ENCODE measurements at regions not wholly inside any gene's neighbourhood (a gene's known extent, or its start where the extent isn't known, plus 50 kb on each side); places are given as distances from the start of the nearest gene placed in this dataset.

DNA sequence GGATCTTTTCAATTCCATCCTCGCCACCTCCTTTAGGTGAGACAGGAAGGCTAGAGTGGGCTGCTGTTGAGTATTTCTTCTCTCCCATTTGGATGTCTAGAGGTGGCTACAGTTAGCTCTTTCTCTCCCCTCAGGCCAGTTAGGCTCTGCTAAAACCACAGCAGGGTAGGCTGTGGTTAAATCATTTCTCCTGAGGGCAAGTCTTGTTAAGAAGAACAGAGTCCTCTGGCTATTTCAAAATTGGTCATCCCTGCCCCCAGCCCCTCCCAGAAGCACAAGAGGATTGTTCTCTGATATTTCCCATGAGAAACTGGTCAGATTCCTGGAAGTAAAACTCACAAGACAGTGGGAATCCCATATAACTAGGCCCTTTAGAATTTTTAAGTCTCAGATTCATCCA, 1359.5 kb downstream of the TECRL start:
- no peaks in the 10 kb centered on the region for H3K36me3 Mint-ChIP-seq (ENCODE audit: insufficient read depth, unreplicated experiment)
- no peak for DNase-seq
- BruUV-seq (replicated peaks) = no TSS peak
- H3K4me3 Mint-ChIP-seq (ENCODE audit: low read depth, unreplicated experiment) = no peak overlapping the region
- intact Hi-C loops (cut with micrococcal nuclease; ENCODE audit: unreplicated experiment) = no loop called here
- H3K4me1 Mint-ChIP-seq (ENCODE audit: low read depth, unreplicated experiment) = no peaks in the 10 kb centered on the region
- TF ChIP-seq CTCF (IDR thresholded peaks at IDR 0.05; ENCODE audit: unreplicated experiment) = no peak
- no peak overlapping the region for H3K27ac Mint-ChIP-seq (ENCODE audit: unreplicated experiment)
- no peaks in the 10 kb centered on the region for H3K27me3 Mint-ChIP-seq (ENCODE audit: unreplicated experiment)
- CTCF ChIA-PET = no interaction called here
- peaks cover 15% of the 10 kb centered on the region for H3K9me3 Mint-ChIP-seq (ENCODE audit: low read depth, unreplicated experiment)

DNA sequence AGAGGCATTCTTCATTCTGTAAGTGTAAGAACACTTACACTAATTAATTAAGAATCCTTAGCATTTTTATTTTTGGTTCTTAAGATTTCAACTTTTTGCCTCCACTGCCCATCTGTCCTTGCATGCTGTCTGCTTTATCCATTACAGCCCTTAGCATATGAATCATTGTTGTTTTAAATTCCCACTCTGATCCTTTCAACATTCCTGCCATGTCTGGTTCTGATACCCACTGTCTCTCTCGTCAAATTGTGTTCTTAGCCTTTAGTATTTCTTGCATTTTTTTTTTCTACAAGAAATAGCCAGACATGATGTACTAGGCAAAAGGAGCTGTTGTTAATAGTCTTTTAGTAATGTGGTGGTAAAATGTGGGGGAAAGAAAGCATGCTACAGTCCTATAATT, 1360.0 kb downstream of the TECRL start:
- no peak overlapping the region for H3K27ac Mint-ChIP-seq (ENCODE audit: unreplicated experiment)
- H3K4me1 Mint-ChIP-seq (ENCODE audit: low read depth, unreplicated experiment) = no peaks in the 10 kb centered on the region
- H3K4me3 Mint-ChIP-seq (ENCODE audit: low read depth, unreplicated experiment) = no peak overlapping the region
- H3K27me3 Mint-ChIP-seq (ENCODE audit: unreplicated experiment) = no peaks in the 10 kb centered on the region
- CTCF ChIA-PET = no interaction called here
- no TSS peak for BruUV-seq (replicated peaks)
- peaks cover 15% of the 10 kb centered on the region for H3K9me3 Mint-ChIP-seq (ENCODE audit: low read depth, unreplicated experiment)
- no peaks in the 10 kb centered on the region for H3K36me3 Mint-ChIP-seq (ENCODE audit: insufficient read depth, unreplicated experiment)
- intact Hi-C loops (cut with micrococcal nuclease; ENCODE audit: unreplicated experiment) = no loop called here
- DNase-seq = no peak
- TF ChIP-seq CTCF (IDR thresholded peaks at IDR 0.05; ENCODE audit: unreplicated experiment) = no peak

DNA sequence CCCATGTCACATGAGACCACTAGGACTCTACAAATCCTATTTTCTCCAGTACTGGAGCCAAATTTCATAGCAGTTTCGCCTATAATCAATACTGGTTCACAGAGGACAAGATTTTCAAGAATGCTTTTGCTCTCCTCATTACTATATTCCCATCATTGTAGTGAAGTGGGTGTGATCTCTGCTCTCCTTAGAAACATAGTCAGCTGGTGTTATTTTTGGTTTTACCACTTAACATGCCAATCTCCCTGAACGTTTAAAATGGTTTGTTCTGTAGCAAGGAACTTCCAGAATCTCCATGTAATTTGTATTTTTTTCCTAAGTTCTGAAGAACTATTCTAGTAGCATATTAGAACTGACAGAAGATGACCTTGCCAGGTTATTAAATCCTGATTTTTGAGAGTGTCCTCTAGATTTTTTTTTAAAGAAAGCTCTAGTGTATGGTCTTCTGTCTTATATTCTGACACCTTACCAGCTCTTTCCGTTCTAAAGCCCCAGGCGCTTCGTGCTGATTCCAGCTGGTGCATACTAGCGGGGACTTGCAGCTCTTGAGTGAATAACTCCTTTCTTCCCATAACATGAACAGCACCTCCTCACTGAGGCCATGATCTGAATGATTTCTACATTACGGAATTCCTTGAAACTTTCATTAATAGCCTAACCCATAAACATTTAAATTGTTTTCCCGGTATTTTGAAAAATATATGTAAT, 1372.9 kb downstream of the TECRL start:
- Mint-ChIP-seq H3K4me1 (ENCODE audit: low read depth, unreplicated experiment) (no peaks in the 10 kb centered on the region), H3K36me3 (ENCODE audit: insufficient read depth, unreplicated experiment) (no peaks in the 10 kb centered on the region), H3K4me3 (ENCODE audit: low read depth, unreplicated experiment) (no peak overlapping the region), H3K9me3 (ENCODE audit: low read depth, unreplicated experiment) (peaks cover 7% of the 10 kb centered on the region), H3K27me3 (ENCODE audit: unreplicated experiment) (no peaks in the 10 kb centered on the region), H3K27ac (ENCODE audit: unreplicated experiment) (no peak overlapping the region)
- intact Hi-C loops (cut with micrococcal nuclease; ENCODE audit: unreplicated experiment) = no loop called here
- no TSS peak for BruUV-seq (replicated peaks)
- TF ChIP-seq CTCF (IDR thresholded peaks at IDR 0.05; ENCODE audit: unreplicated experiment) = no peak
- no peak for DNase-seq
- CTCF ChIA-PET = no interaction called here

DNA sequence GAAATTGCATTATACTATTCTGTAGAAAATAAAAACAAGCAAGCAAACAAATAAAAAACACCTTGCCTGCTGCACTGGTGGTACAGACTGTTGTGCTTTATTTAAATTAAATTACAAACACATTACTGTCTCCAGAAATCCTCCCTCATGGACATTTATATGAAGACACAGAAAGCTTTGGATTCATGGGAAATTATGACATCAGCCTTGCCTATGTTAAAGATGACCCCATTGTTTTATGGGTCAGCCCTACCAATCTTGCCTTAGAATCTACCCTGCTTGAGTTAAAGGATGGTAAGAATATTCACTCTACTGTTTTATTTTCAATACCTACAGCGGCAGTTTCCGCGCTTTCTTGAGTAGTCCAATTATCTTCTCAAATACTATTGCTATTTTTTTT, 1379.9 kb downstream of the TECRL start:
- Mint-ChIP-seq H3K27ac (ENCODE audit: unreplicated experiment) (no peak overlapping the region), H3K4me3 (ENCODE audit: low read depth, unreplicated experiment) (no peak overlapping the region), H3K36me3 (ENCODE audit: insufficient read depth, unreplicated experiment) (no peaks in the 10 kb centered on the region), H3K27me3 (ENCODE audit: unreplicated experiment) (no peaks in the 10 kb centered on the region), H3K9me3 (ENCODE audit: low read depth, unreplicated experiment) (peaks cover 2% of the 10 kb centered on the region), H3K4me1 (ENCODE audit: low read depth, unreplicated experiment) (no peaks in the 10 kb centered on the region)
- DNase-seq = no peak
- TF ChIP-seq CTCF (IDR thresholded peaks at IDR 0.05; ENCODE audit: unreplicated experiment) = no peak
- intact Hi-C loops (cut with micrococcal nuclease; ENCODE audit: unreplicated experiment) = no loop called here
- BruUV-seq (replicated peaks) = no TSS peak
- CTCF ChIA-PET = no interaction called here
